ENCODE measurements at regions not wholly inside any gene's neighbourhood (a gene's known extent, or its start where the extent isn't known, plus 50 kb on each side); places are given as distances from the start of the nearest gene placed in this dataset.

GRCh38 chrX:13102636-13103035, 58.2 kb upstream of the FAM9C start:
- TF ChIP-seq, protein P1, sequence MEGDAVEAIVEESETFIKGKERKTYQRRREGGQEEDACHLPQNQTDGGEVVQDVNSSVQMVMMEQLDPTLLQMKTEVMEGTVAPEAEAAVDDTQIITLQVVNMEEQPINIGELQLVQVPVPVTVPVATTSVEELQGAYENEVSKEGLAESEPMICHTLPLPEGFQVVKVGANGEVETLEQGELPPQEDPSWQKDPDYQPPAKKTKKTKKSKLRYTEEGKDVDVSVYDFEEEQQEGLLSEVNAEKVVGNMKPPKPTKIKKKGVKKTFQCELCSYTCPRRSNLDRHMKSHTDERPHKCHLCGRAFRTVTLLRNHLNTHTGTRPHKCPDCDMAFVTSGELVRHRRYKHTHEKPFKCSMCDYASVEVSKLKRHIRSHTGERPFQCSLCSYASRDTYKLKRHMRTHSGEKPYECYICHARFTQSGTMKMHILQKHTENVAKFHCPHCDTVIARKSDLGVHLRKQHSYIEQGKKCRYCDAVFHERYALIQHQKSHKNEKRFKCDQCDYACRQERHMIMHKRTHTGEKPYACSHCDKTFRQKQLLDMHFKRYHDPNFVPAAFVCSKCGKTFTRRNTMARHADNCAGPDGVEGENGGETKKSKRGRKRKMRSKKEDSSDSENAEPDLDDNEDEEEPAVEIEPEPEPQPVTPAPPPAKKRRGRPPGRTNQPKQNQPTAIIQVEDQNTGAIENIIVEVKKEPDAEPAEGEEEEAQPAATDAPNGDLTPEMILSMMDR (IDR thresholded peaks at IDR 0.05) = no peak
- TF ChIP-seq POLR2A (IDR thresholded peaks at IDR 0.05) = no peak

All from body of pancreas (tissue), 4 donors.